ENCODE measurements at regions not wholly inside any gene's neighbourhood (a gene's known extent, or its start where the extent isn't known, plus 50 kb on each side); places are given as distances from the start of the nearest gene placed in this dataset.

DNA sequence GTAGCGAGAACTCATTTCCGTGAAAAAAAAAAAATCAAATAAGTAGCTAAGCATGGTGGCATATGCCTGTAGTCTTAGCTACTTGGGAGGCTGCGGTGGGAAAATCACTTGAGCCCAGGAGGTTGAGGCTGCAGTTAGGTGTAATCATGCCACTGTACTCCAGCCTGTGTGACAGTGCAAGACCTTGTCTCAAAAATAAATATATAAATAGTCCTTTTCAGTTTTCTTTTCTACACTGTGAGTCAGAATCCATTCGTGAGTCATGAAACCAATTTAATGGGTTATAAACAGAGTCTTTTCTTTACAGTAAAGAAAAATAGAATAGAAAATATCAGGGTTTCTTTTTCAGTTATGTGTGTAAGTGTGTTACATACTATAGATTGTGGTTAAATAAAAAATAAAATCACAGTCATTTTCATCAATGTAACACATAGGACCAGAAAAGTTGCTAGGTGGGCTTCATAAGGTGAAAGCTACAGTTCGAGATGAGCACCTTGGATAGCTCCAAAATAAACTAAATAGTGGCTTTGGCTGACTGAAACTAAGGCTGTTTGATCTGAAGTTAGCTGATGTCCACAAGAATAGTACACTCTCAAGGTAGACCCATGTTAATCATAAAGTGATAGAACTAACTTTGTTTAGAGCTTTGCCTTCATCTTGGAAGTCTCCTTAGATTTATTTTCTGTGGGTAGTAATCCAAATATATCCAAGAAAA is 781.1 kb downstream of the GATA3 start:
- H3K36me3 ChIP-seq (ENCODE audit: control insufficient read depth in 1 of 2, insufficient read depth in 2 of 2, low read length in 2 of 2), result no peaks in the 10 kb centered on the region
- no peak overlapping the region for H2AFZ ChIP-seq (ENCODE audit: low read depth, low read length, poor library complexity, severe bottlenecking)
- ATAC-seq (no peak), DNase-seq (ENCODE audit: low read depth, low spot score) (no peak)
- BruUV-seq (replicated peaks), result no TSS peak
- POLR2A ChIA-PET, result no interaction called here
- CTCF ChIA-PET, result no interaction called here
- no peaks in the 10 kb centered on the region for H3K4me1 ChIP-seq (ENCODE audit: control insufficient read depth in 1 of 2, insufficient read depth in 2 of 2, low read length in 2 of 2)
- no peaks in the 10 kb centered on the region for H3K27me3 ChIP-seq (ENCODE audit: insufficient read depth, low read length)
- RAD21 ChIA-PET (ENCODE audit: low non-redundant PET in 1 of 2, low total read pairs in 2 of 2, uncharacterized antibody in 2 of 2, unreplicated experiment in 2 of 2), result no interaction called here
- no peak overlapping the region for H3K4me3 ChIP-seq (replicated peaks in 1 of 2; ENCODE audit: low read depth in 1 of 2, low read length in 2 of 2)
- H3K4me2 ChIP-seq (ENCODE audit: low read length), result no peak overlapping the region
- no peaks in the 10 kb centered on the region for H3K79me2 ChIP-seq (ENCODE audit: insufficient read depth, low read length)
- no peak for TF ChIP-seq CBX3 (IDR thresholded peaks at IDR 0.05; ENCODE audit: low read depth)
- no peak for TF ChIP-seq JUND (IDR thresholded peaks at IDR 0.05)
- TF ChIP-seq, protein P1, sequence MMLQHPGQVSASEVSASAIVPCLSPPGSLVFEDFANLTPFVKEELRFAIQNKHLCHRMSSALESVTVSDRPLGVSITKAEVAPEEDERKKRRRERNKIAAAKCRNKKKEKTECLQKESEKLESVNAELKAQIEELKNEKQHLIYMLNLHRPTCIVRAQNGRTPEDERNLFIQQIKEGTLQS (IDR thresholded peaks at IDR 0.05), result no peak
- H3K9me2 ChIP-seq (ENCODE audit: insufficient read depth), result no peaks in the 10 kb centered on the region
- no peak overlapping the region for H3K27ac ChIP-seq (ENCODE audit: low read depth, low read length)
- intact Hi-C loops (cut with micrococcal nuclease), result no loop called here
- peaks cover 11 to 22% of the 10 kb centered on the region in 2 experiments; a peak in 2 of 4 replicates for H3K9me3 ChIP-seq (ENCODE audit: control insufficient read depth in 1 of 2, insufficient read depth in 1 of 2, low read depth in 1 of 2, low read length in 2 of 2)
- H3K9ac ChIP-seq (ENCODE audit: low read length), result no peak overlapping the region
- no peaks in the 10 kb centered on the region for H4K20me1 ChIP-seq (ENCODE audit: insufficient read depth)

DNA sequence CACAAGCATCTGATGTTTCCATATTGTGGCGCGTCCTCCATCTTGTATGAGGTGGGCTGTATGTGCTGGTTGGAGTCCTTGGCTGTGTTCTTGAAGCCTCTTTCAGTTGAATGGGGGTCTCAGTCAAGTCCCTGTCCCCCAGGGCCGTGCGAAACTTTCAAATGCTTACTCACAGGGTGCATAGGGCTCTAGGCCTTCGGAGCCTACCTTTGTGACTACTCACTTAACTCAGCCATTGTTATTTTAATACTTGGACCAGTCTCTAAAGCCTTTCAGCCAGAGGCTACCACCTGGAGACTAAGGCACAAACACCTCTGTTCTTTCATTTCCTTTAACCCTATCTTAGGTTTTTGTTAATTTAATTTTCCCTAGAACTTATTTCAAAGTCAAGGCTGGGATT is 785.9 kb downstream of the GATA3 start:
- ChIA-PET RAD21 (ENCODE audit: low non-redundant PET in 1 of 2, low total read pairs in 2 of 2, uncharacterized antibody in 2 of 2, unreplicated experiment in 2 of 2) (no interaction called here), CTCF (no interaction called here), POLR2A (no interaction called here)
- H3K9me3 ChIP-seq (ENCODE audit: control insufficient read depth in 1 of 2, insufficient read depth in 1 of 2, low read depth in 1 of 2, low read length in 2 of 2), result peaks cover 22 to 35% of the 10 kb centered on the region in 2 experiments; a peak in 3 of 4 replicates
- H4K20me1 ChIP-seq (ENCODE audit: insufficient read depth), result no peaks in the 10 kb centered on the region
- no peak overlapping the region for H3K9ac ChIP-seq (ENCODE audit: low read length)
- H3K36me3 ChIP-seq (ENCODE audit: control insufficient read depth in 1 of 2, insufficient read depth in 2 of 2, low read length in 2 of 2), result no peaks in the 10 kb centered on the region
- no peaks in the 10 kb centered on the region for H3K9me2 ChIP-seq (ENCODE audit: insufficient read depth)
- no peak for DNase-seq (ENCODE audit: low read depth, low spot score)
- H3K4me1 ChIP-seq (ENCODE audit: control insufficient read depth in 1 of 2, insufficient read depth in 2 of 2, low read length in 2 of 2), result no peaks in the 10 kb centered on the region
- ATAC-seq, result no peak
- H3K4me3 ChIP-seq (replicated peaks in 1 of 2; ENCODE audit: low read depth in 1 of 2, low read length in 2 of 2), result no peak overlapping the region
- H2AFZ ChIP-seq (ENCODE audit: low read depth, low read length, poor library complexity, severe bottlenecking), result no peak overlapping the region
- H3K4me2 ChIP-seq (ENCODE audit: low read length), result no peak overlapping the region
- H3K79me2 ChIP-seq (ENCODE audit: insufficient read depth, low read length), result no peaks in the 10 kb centered on the region
- TF ChIP-seq, protein P2, sequence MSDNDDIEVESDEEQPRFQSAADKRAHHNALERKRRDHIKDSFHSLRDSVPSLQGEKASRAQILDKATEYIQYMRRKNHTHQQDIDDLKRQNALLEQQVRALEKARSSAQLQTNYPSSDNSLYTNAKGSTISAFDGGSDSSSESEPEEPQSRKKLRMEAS (IDR thresholded peaks at IDR 0.05), result no peak
- TF ChIP-seq, protein P3, sequence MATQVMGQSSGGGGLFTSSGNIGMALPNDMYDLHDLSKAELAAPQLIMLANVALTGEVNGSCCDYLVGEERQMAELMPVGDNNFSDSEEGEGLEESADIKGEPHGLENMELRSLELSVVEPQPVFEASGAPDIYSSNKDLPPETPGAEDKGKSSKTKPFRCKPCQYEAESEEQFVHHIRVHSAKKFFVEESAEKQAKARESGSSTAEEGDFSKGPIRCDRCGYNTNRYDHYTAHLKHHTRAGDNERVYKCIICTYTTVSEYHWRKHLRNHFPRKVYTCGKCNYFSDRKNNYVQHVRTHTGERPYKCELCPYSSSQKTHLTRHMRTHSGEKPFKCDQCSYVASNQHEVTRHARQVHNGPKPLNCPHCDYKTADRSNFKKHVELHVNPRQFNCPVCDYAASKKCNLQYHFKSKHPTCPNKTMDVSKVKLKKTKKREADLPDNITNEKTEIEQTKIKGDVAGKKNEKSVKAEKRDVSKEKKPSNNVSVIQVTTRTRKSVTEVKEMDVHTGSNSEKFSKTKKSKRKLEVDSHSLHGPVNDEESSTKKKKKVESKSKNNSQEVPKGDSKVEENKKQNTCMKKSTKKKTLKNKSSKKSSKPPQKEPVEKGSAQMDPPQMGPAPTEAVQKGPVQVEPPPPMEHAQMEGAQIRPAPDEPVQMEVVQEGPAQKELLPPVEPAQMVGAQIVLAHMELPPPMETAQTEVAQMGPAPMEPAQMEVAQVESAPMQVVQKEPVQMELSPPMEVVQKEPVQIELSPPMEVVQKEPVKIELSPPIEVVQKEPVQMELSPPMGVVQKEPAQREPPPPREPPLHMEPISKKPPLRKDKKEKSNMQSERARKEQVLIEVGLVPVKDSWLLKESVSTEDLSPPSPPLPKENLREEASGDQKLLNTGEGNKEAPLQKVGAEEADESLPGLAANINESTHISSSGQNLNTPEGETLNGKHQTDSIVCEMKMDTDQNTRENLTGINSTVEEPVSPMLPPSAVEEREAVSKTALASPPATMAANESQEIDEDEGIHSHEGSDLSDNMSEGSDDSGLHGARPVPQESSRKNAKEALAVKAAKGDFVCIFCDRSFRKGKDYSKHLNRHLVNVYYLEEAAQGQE (IDR thresholded peaks at IDR 0.05; ENCODE audit: low read depth), result no peak
- TF ChIP-seq EGR1 (IDR thresholded peaks at IDR 0.05; ENCODE audit: low read depth), result no peak
- no peak for TF ChIP-seq ELF1 (IDR thresholded peaks at IDR 0.05; ENCODE audit: borderline replicate concordance, low read depth)
- TF ChIP-seq, protein P4, sequence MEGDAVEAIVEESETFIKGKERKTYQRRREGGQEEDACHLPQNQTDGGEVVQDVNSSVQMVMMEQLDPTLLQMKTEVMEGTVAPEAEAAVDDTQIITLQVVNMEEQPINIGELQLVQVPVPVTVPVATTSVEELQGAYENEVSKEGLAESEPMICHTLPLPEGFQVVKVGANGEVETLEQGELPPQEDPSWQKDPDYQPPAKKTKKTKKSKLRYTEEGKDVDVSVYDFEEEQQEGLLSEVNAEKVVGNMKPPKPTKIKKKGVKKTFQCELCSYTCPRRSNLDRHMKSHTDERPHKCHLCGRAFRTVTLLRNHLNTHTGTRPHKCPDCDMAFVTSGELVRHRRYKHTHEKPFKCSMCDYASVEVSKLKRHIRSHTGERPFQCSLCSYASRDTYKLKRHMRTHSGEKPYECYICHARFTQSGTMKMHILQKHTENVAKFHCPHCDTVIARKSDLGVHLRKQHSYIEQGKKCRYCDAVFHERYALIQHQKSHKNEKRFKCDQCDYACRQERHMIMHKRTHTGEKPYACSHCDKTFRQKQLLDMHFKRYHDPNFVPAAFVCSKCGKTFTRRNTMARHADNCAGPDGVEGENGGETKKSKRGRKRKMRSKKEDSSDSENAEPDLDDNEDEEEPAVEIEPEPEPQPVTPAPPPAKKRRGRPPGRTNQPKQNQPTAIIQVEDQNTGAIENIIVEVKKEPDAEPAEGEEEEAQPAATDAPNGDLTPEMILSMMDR (IDR thresholded peaks at IDR 0.05 in 2 of 3, conservative IDR thresholded peaks at IDR 0.05 in 1 of 3; ENCODE audit: borderline replicate concordance in 1 of 3, insufficient read depth in 1 of 3, low read depth in 2 of 3, low read length in 2 of 3), result no peak
- TF ChIP-seq SRF (IDR thresholded peaks at IDR 0.05; ENCODE audit: low read depth), result no peak
- no peak for TF ChIP-seq FOSL1 (IDR thresholded peaks at IDR 0.05; ENCODE audit: low read depth)
- no peak for TF ChIP-seq SIN3A (IDR thresholded peaks at IDR 0.05; ENCODE audit: low read depth)
- no peak for TF ChIP-seq POLR2A (IDR thresholded peaks at IDR 0.05; ENCODE audit: borderline replicate concordance, extremely low read depth, insufficient read depth, insufficient read length)
- TF ChIP-seq YY1 (IDR thresholded peaks at IDR 0.05; ENCODE audit: extremely low read depth, insufficient replicate concordance, low read depth, low read length), result no peak
- TF ChIP-seq EZH2 (IDR thresholded peaks at IDR 0.05), result no peak
- TF ChIP-seq ZNF274 (IDR thresholded peaks at IDR 0.05; ENCODE audit: low read depth, low read length), result no peak
- no peak for TF ChIP-seq CBX3 (IDR thresholded peaks at IDR 0.05; ENCODE audit: low read depth)
- no peaks in the 10 kb centered on the region for H3K27me3 ChIP-seq (ENCODE audit: insufficient read depth, low read length)
- H3K27ac ChIP-seq (ENCODE audit: low read depth, low read length), result no peak overlapping the region
- no TSS peak for BruUV-seq (replicated peaks)
- intact Hi-C loops (cut with micrococcal nuclease), result no loop called here

Data from HCT116 (cell line).